Brain microvascular endothelial cell (primary cell): ENCODE measurements at regions not wholly inside any gene's neighbourhood (a gene's known extent, or its start where the extent isn't known, plus 50 kb on each side); places are given as distances from the start of the nearest gene placed in this dataset.

ENCODE experiments used
- DNase-seq: peaks from one replicate; pipeline ENCODE4 v3.0.0-alpha.2; 2020
- H3K27ac ChIP-seq: fragments of 250-450 bp; sonication (Bioruptor Pico); 2 replicates; pipeline ENCODE4 v1.5.1; 2020; ENCODE audit warnings: mild to moderate bottlenecking, moderate library complexity
- H3K27me3 ChIP-seq: fragments of 250-450 bp; sonication (Bioruptor Pico); replicated peaks from 2 replicates; pipeline ENCODE4 v1.5.1; 2020; ENCODE audit warnings: mild to moderate bottlenecking
- H3K36me3 ChIP-seq: fragments of 250-450 bp; sonication (Bioruptor Pico); replicated peaks from 2 replicates; pipeline ENCODE4 v1.5.1; 2020; ENCODE audit warnings: mild to moderate bottlenecking
- H3K4me3 ChIP-seq: 2 replicates; pipeline ENCODE4 v1.5.1; 2011; ENCODE audit warnings: low read depth, mild to moderate bottlenecking, control low read depth, low read length, moderate library complexity
- in situ Hi-C: cut with HindIII; loops from 2 replicates; pipeline ENCODE4 v1.10.0; 2017; ENCODE audit warnings: low sequenced_read_pairs, low pct_ligation_motif_present
- TF ChIP-seq, protein P1 (sequence below): IDR thresholded peaks from 2 replicates; pipeline ENCODE4 v1.5.1; 2011; ENCODE audit warnings: low read depth, mild to moderate bottlenecking, moderate library complexity, low read length, control low read depth, inconsistent platforms; ENCODE audit errors: missing control alignments

- TF ChIP-seq, protein P1, sequence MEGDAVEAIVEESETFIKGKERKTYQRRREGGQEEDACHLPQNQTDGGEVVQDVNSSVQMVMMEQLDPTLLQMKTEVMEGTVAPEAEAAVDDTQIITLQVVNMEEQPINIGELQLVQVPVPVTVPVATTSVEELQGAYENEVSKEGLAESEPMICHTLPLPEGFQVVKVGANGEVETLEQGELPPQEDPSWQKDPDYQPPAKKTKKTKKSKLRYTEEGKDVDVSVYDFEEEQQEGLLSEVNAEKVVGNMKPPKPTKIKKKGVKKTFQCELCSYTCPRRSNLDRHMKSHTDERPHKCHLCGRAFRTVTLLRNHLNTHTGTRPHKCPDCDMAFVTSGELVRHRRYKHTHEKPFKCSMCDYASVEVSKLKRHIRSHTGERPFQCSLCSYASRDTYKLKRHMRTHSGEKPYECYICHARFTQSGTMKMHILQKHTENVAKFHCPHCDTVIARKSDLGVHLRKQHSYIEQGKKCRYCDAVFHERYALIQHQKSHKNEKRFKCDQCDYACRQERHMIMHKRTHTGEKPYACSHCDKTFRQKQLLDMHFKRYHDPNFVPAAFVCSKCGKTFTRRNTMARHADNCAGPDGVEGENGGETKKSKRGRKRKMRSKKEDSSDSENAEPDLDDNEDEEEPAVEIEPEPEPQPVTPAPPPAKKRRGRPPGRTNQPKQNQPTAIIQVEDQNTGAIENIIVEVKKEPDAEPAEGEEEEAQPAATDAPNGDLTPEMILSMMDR, result no peak
- in situ Hi-C loops, result no loop called here
- Histone ChIP-seq H3K36me3 (no peaks in the 10 kb centered on the region), H3K27ac (no peak overlapping the region), H3K4me3 (no peak overlapping the region), H3K27me3 (no peaks in the 10 kb centered on the region)
- no peak for DNase-seq
Measured at GRCh38 chr4:23355258-23355657, 534.6 kb downstream of the PPARGC1A start.

- H3K27ac ChIP-seq, result no peak overlapping the region
- H3K4me3 ChIP-seq, result no peak overlapping the region
- TF ChIP-seq, protein P1, result no peak
- in situ Hi-C loops, result no loop called here
- no peaks in the 10 kb centered on the region for H3K27me3 ChIP-seq
- H3K36me3 ChIP-seq, result no peaks in the 10 kb centered on the region
- no peak for DNase-seq
Measured at GRCh38 chr4:23353200-23353599, 536.6 kb downstream of the PPARGC1A start.

DNA sequence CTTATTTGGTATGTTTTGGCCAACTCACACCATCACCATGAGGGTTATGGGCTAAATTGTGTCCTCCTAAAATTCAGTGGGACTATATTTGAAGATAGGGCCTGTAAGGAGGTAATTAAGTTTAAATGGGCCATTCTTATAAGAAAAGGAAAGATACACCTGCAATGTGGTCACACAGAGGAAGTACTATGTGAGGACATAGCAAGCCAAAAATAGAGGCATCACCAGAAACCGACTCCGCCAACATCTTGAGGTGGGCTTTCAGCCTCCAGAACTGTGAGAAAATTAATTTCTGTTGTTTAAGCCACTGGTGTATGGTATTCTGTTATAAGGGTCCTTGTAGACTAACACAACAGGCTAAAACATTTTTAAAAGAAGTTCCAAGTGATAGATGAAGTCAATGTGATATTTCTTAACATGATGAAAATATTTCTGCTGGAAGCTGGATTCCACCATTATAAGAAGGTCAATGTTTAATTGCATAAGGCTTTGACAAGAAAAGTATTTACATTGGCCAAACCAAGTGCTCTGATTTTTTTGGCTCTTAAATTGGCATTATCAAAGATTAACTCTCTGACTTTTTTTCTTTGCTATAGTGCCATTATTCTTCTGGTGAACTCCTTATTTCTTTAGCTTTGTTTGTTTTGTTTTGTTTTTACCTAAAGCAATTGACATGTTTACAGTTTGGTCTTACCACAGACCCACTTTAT is 540.9 kb downstream of the PPARGC1A start:
- no peak overlapping the region for H3K27ac ChIP-seq
- no peak overlapping the region for H3K4me3 ChIP-seq
- TF ChIP-seq, protein P1, result no peak
- no peak for DNase-seq
- in situ Hi-C loops, result no loop called here
- H3K36me3 ChIP-seq, result no peaks in the 10 kb centered on the region
- no peaks in the 10 kb centered on the region for H3K27me3 ChIP-seq

GRCh38 chr4:23337292-23337691 is 552.6 kb downstream of the PPARGC1A start:
- no peak overlapping the region for H3K4me3 ChIP-seq
- no peak overlapping the region for H3K27ac ChIP-seq
- TF ChIP-seq, protein P1, result peak; percentile 40
- H3K36me3 ChIP-seq, result no peaks in the 10 kb centered on the region
- in situ Hi-C loops, result no loop called here
- H3K27me3 ChIP-seq, result no peaks in the 10 kb centered on the region
- no peak for DNase-seq

GRCh38 chr4:23333946-23334878 is 555.6 kb downstream of the PPARGC1A start:
- H3K36me3 ChIP-seq, result no peaks in the 10 kb centered on the region
- no peak overlapping the region for H3K4me3 ChIP-seq
- peak; percentile 23 for DNase-seq
- in situ Hi-C loops, result no loop called here
- no peak overlapping the region for H3K27ac ChIP-seq
- H3K27me3 ChIP-seq, result no peaks in the 10 kb centered on the region
- TF ChIP-seq, protein P1, result peak; percentile 23
